ENCODE measurements at regions not wholly inside any gene's neighbourhood (a gene's known extent, or its start where the extent isn't known, plus 50 kb on each side); places are given as distances from the start of the nearest gene placed in this dataset.

DNA sequence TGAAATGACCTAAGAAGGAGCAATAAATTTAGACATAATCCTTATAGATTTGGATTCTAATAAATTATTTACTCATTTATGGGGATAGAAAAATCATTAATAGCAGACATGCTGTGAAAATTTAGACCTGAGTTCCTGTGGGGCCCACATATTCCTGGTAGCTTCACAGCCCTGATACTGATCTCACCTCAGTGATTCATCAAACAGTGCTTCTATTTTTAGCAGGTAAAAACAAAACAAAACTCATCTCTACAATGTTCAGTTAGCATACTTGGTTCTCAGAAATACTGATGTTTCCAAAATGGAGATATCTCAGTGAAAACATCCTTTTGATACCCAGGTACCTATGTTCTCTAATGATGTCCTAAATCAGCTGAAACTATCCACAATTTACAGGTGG is 841.1 kb upstream of the SORCS1 start:
- H3K4me3 ChIP-seq, result no peak overlapping the region
- no peaks in the 10 kb centered on the region for H3K27me3 ChIP-seq (replicated peaks; ENCODE audit: insufficient read depth)
- no peaks in the 10 kb centered on the region for H3K9me3 ChIP-seq
- no peaks in the 10 kb centered on the region for H3K4me1 ChIP-seq (ENCODE audit: control insufficient read depth in 1 of 2, low read depth in 2 of 2)
- H3K36me3 ChIP-seq, result no peaks in the 10 kb centered on the region
- H3K27ac ChIP-seq, result no peak overlapping the region
- DNase-seq (ENCODE audit: low spot score) (no peak), ATAC-seq (ENCODE audit: insufficient number of reproducible peaks, low FRiP score, low read depth) (no peak)
- TF ChIP-seq, protein P1, sequence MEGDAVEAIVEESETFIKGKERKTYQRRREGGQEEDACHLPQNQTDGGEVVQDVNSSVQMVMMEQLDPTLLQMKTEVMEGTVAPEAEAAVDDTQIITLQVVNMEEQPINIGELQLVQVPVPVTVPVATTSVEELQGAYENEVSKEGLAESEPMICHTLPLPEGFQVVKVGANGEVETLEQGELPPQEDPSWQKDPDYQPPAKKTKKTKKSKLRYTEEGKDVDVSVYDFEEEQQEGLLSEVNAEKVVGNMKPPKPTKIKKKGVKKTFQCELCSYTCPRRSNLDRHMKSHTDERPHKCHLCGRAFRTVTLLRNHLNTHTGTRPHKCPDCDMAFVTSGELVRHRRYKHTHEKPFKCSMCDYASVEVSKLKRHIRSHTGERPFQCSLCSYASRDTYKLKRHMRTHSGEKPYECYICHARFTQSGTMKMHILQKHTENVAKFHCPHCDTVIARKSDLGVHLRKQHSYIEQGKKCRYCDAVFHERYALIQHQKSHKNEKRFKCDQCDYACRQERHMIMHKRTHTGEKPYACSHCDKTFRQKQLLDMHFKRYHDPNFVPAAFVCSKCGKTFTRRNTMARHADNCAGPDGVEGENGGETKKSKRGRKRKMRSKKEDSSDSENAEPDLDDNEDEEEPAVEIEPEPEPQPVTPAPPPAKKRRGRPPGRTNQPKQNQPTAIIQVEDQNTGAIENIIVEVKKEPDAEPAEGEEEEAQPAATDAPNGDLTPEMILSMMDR (IDR thresholded peaks at IDR 0.05), result no peak

DNA sequence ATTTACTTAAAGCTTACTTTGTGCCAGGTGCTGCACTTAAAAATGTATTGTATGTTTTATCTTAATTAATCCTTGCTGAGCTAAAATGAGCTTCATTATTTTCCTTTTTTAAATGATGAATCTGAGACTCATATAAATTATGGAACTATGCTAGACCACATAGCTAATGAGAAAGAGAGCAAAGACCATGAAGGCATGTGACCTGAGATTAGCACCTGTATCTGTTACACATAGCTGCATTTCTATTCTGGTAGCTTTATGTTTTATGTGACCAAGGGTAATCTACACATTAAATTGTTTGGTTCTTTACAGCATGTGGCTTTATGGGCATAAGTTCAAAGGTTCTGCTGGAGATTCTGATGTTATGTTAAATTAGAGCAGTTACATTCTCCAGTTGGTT is 839.1 kb upstream of the SORCS1 start:
- Histone ChIP-seq H3K27ac (no peak overlapping the region), H3K9me3 (no peaks in the 10 kb centered on the region), H3K27me3 (replicated peaks; ENCODE audit: insufficient read depth) (no peaks in the 10 kb centered on the region), H3K36me3 (no peaks in the 10 kb centered on the region), H3K4me1 (ENCODE audit: control insufficient read depth in 1 of 2, low read depth in 2 of 2) (no peaks in the 10 kb centered on the region), H3K4me3 (no peak overlapping the region)
- ATAC-seq (ENCODE audit: insufficient number of reproducible peaks, low FRiP score, low read depth) (no peak), DNase-seq (ENCODE audit: low spot score) (no peak)
- TF ChIP-seq, protein P1 (IDR thresholded peaks at IDR 0.05), result no peak

- Histone ChIP-seq H3K9me3 (no peaks in the 10 kb centered on the region), H3K4me3 (no peak overlapping the region), H3K4me1 (ENCODE audit: control insufficient read depth in 1 of 2, low read depth in 2 of 2) (no peaks in the 10 kb centered on the region), H3K27me3 (replicated peaks; ENCODE audit: insufficient read depth) (no peaks in the 10 kb centered on the region), H3K36me3 (no peaks in the 10 kb centered on the region), H3K27ac (no peak overlapping the region)
- ATAC-seq (ENCODE audit: insufficient number of reproducible peaks, low FRiP score, low read depth) (no peak), DNase-seq (ENCODE audit: low spot score) (no peak)
- TF ChIP-seq, protein P1 (IDR thresholded peaks at IDR 0.05), result no peak
Observed at GRCh38 chr10:108003061-108003460, 838.6 kb upstream of the SORCS1 start.

GRCh38 chr10:108000365-108000764 is 835.9 kb upstream of the SORCS1 start:
- H3K4me3 ChIP-seq, result no peak overlapping the region

DNA sequence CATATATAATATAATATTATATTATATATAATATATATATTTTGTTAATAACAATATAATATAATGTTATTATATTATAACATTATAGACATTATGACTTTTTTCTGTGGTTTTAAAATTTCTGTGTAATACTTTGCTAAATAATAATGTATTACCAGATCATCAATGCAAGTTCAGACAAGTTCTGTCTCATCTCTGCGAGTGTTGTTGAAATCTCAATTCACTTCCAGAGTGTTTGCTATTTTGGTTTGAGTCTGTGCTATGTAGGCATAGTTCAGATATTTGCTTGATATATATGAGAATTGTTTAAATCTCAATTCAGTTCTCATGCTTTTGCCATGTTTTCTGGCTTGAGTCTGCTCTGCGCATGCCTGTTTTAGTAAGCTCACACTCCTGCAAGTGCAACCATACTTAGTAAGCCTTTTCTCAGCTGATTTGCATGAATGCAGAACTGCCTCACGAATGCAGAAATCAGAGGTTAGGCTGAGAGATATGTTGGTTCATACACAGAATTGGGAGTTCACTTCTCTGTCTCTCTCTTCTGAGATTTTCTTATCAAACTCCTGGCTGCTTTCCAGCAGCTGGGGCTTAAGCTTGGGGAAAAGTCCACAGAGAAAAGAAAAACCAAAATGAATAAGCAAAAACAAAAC is 830.2 kb upstream of the SORCS1 start:
- DNase-seq (ENCODE audit: low spot score) (no peak), ATAC-seq (ENCODE audit: insufficient number of reproducible peaks, low FRiP score, low read depth) (no peak)
- TF ChIP-seq, protein P1 (IDR thresholded peaks at IDR 0.05), result no peak
- H3K27ac ChIP-seq, result no peak overlapping the region
- H3K4me1 ChIP-seq (ENCODE audit: control insufficient read depth in 1 of 2, low read depth in 2 of 2), result no peaks in the 10 kb centered on the region
- H3K27me3 ChIP-seq (replicated peaks; ENCODE audit: insufficient read depth), result no peaks in the 10 kb centered on the region
- no peak overlapping the region for H3K4me3 ChIP-seq
- no peaks in the 10 kb centered on the region for H3K9me3 ChIP-seq
- no peaks in the 10 kb centered on the region for H3K36me3 ChIP-seq

More at GRCh38 chr10:108000365-108000764, 835.9 kb upstream of the SORCS1 start:
- no peaks in the 10 kb centered on the region for H3K4me1 ChIP-seq (ENCODE audit: control insufficient read depth in 1 of 2, low read depth in 2 of 2)
- ATAC-seq (ENCODE audit: insufficient number of reproducible peaks, low FRiP score, low read depth), result no peak
- H3K27me3 ChIP-seq (replicated peaks; ENCODE audit: insufficient read depth), result no peaks in the 10 kb centered on the region
- H3K9me3 ChIP-seq, result no peaks in the 10 kb centered on the region
- H3K27ac ChIP-seq, result no peak overlapping the region
- TF ChIP-seq, protein P1 (IDR thresholded peaks at IDR 0.05), result no peak
- no peaks in the 10 kb centered on the region for H3K36me3 ChIP-seq
- DNase-seq (ENCODE audit: low spot score), result no peak
